Astrocyte of the hippocampus (primary cell): ENCODE measurements at regions not wholly inside any gene's neighbourhood (a gene's known extent, or its start where the extent isn't known, plus 50 kb on each side); places are given as distances from the start of the nearest gene placed in this dataset.

Experiments used
- DNase-seq: peaks from one replicate; pipeline ENCODE4 v3.0.0; 2011; ENCODE audit warnings: low read depth, low spot score

GRCh38 chr6:44634321-44634720 is 246.8 kb downstream of the CDC5L start:
- DNase-seq, result no peak

DNA sequence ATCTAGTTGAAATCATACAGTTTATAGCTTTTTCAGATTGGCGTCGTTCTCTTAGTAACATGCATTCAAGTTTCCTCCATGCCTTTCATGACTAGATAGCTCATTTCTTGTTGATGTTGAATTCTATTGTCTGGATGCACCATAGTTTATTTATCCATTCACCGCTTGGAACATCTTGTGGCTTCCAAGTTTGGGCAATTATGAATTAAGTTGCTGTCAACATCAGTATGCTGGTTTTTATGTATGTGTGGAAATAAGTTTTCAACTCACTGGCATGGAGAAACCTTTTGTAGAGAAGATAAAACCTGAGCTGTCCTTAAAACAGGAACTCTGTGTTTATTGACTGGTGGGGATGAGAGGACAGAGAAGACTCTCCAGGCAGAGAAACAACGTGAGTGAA is 248.0 kb downstream of the CDC5L start:
- DNase-seq, result no peak

DNA sequence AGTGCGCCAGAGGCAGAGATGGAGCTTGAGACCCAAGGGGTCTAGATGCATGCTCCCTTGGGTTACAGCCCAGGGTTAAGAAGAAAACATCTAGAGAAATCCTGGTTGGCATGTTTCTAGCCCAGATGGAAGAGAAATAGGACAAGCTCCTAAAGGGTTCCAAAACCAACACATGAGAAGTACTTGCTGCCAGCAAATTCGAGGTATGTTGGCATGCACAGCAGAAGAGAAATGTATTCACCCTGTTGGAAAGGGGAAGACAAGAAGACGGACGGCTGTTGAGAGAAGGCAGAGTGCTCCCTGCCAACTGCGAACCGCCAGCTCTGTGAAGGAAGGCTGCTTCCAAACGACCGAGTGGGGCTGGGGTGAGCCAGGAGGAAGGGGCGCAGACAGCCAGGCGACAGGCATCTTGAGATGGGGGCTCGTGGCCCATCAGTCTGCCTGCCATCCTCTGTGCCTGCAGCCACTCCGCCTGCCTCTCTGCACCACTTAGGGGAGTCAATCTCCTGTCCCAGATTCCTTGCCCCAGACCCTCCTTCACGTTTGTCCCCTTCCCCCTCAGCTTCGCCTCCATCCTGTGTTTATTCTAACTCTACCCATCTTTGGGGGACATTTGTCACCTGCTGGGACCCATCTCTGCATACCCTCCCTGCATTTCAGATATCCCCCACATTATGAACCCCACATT is 249.2 kb downstream of the CDC5L start:
- DNase-seq, result peak; percentile 79

DNA sequence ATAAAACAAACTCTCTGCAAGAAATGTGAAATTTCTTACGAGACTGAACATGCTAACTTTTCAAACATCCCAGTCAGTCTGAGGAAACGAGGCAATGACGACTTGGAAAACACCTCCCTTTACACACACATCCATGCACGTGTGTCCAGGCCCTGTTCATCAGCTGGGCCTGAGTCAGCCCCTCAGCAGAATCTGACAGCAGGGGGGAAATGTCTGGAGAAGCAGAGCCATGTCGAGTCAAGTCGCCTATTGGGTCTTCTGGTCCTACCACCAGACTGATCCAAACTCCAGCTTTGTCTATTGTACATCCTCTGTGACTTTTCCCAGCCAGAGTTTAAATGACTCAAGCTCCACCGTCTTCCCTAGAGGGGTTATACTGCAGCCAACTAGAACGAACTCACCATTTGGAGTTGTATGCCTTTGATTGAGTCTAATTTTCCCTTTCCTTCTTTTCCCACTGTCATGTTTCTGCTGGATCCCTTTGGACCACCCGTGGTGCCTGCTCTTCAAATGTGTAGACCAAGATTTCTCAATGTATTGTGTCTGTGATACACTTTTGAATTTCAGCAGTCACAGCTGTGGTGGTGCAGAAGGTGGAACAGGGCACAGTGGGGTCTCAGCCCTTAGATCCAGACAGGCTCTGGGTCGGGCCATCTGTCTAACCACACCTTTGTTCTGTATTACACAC is 254.0 kb downstream of the CDC5L start:
- no peak for DNase-seq

- DNase-seq, result no peak
These were observed 254.8 kb downstream of the CDC5L start for GRCh38 chr6:44642349-44642748.

GRCh38 chr6:44642870-44643522 is 255.5 kb downstream of the CDC5L start:
- DNase-seq, result no peak

- DNase-seq, result no peak
These were observed 257.8 kb downstream of the CDC5L start for GRCh38 chr6:44645276-44645675.

- peak; percentile 72 for DNase-seq
These were observed 258.8 kb downstream of the CDC5L start for GRCh38 chr6:44646355-44646754.

DNA sequence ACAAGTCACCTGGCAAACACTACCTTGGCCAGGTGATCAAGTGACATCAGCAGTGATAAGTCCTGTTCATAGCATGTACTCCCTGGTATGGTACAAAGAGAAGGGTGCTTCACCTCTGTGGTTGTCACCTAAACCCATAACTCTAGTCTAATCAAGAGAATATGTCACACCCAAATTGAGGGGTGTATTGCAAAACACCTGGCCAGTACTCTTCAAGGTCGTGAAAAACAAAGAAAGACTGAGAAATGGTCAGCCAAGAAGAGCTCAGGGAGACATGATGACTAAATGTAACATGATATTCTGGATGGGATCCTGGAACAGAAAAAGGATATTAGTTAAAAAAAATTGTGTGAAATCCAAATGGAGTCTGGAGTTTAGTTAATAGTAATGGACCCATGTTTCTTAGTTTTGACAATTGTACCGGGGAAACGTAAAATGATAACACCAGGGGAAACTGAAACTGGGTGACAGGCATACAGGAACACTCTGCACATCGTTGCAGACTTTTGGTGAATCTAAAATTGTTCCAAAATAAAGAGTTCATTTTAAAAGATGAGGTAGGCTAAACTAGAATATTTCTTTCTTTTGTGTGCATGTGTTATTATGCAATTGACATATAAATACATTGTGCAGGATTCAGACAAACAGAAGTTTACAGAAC is 262.0 kb downstream of the CDC5L start:
- no peak for DNase-seq

GRCh38 chr6:44650495-44650894 is 263.0 kb downstream of the CDC5L start:
- no peak for DNase-seq

DNA sequence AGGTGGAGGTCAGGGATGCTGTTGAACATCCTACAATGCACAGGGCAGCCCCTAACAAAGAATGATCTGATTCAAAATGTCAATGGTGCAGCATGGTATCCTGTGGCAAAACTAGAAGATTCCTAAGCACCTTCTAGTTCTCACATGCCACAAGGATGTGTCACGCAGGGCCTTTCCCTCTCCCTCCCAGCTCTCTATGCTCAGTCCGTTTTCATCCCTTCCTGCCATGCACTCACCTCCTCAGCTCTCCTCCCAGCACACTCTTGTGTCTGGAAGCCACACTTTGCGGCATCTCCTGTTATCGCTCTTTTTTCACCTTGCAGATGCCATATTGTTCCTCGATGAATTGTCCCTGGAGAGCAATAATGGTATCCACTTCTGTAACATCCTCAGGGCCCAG is 263.4 kb downstream of the CDC5L start:
- peak; percentile 66 for DNase-seq

GRCh38 chr6:44651604-44652003 is 264.1 kb downstream of the CDC5L start:
- DNase-seq, result no peak

- no peak for DNase-seq
These were observed 265.0 kb downstream of the CDC5L start for GRCh38 chr6:44652547-44652946.

DNA sequence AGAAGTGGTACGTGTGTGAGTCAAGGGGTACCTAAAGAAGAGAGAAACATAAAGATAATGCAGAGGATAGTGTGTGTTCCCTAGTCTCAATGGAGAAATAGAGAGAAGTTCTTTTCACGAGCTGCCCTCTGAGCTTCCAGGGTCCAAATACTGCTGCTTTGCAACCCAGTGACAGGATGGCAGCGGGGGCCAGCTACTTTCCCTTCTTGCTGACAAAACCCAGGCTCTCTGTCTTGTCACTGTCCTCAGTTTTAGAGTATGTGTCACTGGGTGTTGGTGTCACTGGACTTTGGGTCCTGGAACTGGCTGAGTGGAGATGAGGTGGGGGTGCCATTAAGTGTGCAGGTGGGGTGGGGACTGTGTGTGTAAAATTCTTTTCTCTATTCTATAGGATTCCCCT is 265.6 kb downstream of the CDC5L start:
- no peak for DNase-seq

DNA sequence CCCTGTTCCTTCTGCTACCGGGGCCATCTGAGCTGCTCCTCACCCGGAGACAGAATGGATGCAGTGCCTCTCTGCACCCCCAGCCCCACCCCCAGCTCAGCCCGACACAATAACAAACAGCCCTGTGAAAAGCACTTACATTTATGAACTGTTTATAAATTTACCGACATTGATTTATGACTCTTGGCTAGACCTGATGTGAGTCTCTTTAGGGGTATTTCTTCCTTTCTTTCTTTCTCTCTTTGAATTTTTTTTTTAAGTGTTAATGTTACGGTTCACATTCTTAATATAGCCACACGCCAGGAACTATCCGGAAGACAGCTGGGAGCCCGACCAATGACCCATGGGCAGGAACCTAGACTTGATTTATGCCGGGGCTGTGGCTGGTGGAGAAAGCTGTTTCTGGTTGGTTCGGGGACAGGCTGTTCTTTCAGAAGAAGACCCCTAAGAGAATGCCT is 266.3 kb downstream of the CDC5L start:
- peak; percentile 72 for DNase-seq

GRCh38 chr6:44655412-44656342 is 268.2 kb downstream of the CDC5L start:
- DNase-seq, result peak; percentile 91

- DNase-seq, result no peak
These were observed 269.2 kb downstream of the CDC5L start for GRCh38 chr6:44656691-44657090.

GRCh38 chr6:44657206-44657819 is 269.8 kb downstream of the CDC5L start:
- DNase-seq, result no peak

DNA sequence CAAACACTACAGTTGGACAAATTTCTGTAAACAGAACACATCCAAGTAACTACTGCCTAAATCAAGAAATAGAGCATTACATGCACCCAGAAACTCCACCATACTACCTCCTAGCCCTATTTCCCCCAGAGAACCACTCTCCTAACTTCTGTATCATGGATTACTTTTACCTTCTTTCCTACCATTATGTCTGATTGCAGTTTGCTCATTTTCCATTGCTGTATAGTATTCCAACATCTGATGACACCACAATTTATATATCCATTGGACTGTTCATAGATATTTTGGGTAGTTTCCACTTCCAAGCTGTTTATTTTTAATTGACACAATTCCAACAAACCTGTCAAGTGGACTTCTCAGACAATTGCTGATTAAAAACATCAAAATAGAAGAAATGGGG is 271.1 kb downstream of the CDC5L start:
- DNase-seq, result no peak

GRCh38 chr6:44659726-44660125 is 272.2 kb downstream of the CDC5L start:
- DNase-seq, result no peak
